ENCODE measurements at regions not wholly inside any gene's neighbourhood (a gene's known extent, or its start where the extent isn't known, plus 50 kb on each side); places are given as distances from the start of the nearest gene placed in this dataset.

GRCh38 chr12:71014180-71014785 is 93.7 kb upstream of the PTPRR start:
- intact Hi-C loops (cut with DNase I) = no loop called here

GRCh38 chr12:71011261-71011660 is 90.7 kb upstream of the PTPRR start:
- no peak for DNase-seq (ENCODE audit: low spot score)
- intact Hi-C loops (cut with DNase I) = no loop called here

More at GRCh38 chr12:71014180-71014785, 93.7 kb upstream of the PTPRR start:
- no peak for DNase-seq (ENCODE audit: low spot score)

- intact Hi-C loops (cut with DNase I) = no loop called here
- DNase-seq (ENCODE audit: low spot score) = no peak
Observed at GRCh38 chr12:71010143-71010479, 89.6 kb upstream of the PTPRR start.

- intact Hi-C loops (cut with DNase I) = loop anchor here in 1 of 2 donors (5.0 kb wide), 1 partner anchor 277 kb away; no protein-coding TSS in a partner anchor
- DNase-seq (ENCODE audit: low spot score) = no peak
Observed at GRCh38 chr12:71009430-71010142, 89.0 kb upstream of the PTPRR start.

- DNase-seq (ENCODE audit: low spot score) = no peak
- intact Hi-C loops (cut with DNase I) = loop anchor here in 1 of 2 donors (5.0 kb wide), 1 partner anchor 276 kb away; no protein-coding TSS in a partner anchor
Observed at GRCh38 chr12:71008616-71009015, 88.1 kb upstream of the PTPRR start.

GRCh38 chr12:71007781-71008404 is 87.4 kb upstream of the PTPRR start:
- no peak for DNase-seq (ENCODE audit: low spot score)
- intact Hi-C loops (cut with DNase I) = loop anchor here in 1 of 2 donors (5.0 kb wide), 1 partner anchor 276 kb away; no protein-coding TSS in a partner anchor

GRCh38 chr12:71007020-71007419 is 86.5 kb upstream of the PTPRR start:
- intact Hi-C loops (cut with DNase I) = loop anchor here in 1 of 2 donors (5.0 kb wide), 1 partner anchor 275 kb away; no protein-coding TSS in a partner anchor
- no peak for DNase-seq (ENCODE audit: low spot score)

- intact Hi-C loops (cut with DNase I) = loop anchor here in 1 of 2 donors (5.0 kb wide), 1 partner anchor 273 kb away; no protein-coding TSS in a partner anchor
- no peak for DNase-seq (ENCODE audit: low spot score)
Observed at GRCh38 chr12:71005166-71005565, 84.6 kb upstream of the PTPRR start.

- DNase-seq (ENCODE audit: low spot score) = no peak
- intact Hi-C loops (cut with DNase I) = no loop called here
Observed at GRCh38 chr12:71004578-71004977, 84.0 kb upstream of the PTPRR start.

GRCh38 chr12:71000748-71001147 is 80.2 kb upstream of the PTPRR start:
- DNase-seq (ENCODE audit: low spot score) = no peak
- intact Hi-C loops (cut with DNase I) = no loop called here

GRCh38 chr12:71000255-71000654 is 79.7 kb upstream of the PTPRR start:
- DNase-seq (ENCODE audit: low spot score) = no peak
- intact Hi-C loops (cut with DNase I) = no loop called here

- intact Hi-C loops (cut with DNase I) = no loop called here
- DNase-seq (ENCODE audit: low spot score) = no peak
Observed at GRCh38 chr12:70994217-70994788, 73.8 kb upstream of the PTPRR start.

- intact Hi-C loops (cut with DNase I) = no loop called here
- no peak for DNase-seq (ENCODE audit: low spot score)
Observed at GRCh38 chr12:70989232-70989631, 68.7 kb upstream of the PTPRR start.

- DNase-seq (ENCODE audit: low spot score) = no peak
- intact Hi-C loops (cut with DNase I) = no loop called here
Observed at GRCh38 chr12:70985850-70986249, 65.3 kb upstream of the PTPRR start.

- no peak for DNase-seq (ENCODE audit: low spot score)
- intact Hi-C loops (cut with DNase I) = no loop called here
Observed at GRCh38 chr12:70983692-70984091, 63.2 kb upstream of the PTPRR start.

- intact Hi-C loops (cut with DNase I) = no loop called here
- no peak for DNase-seq (ENCODE audit: low spot score)
Observed at GRCh38 chr12:70982991-70983390, 62.5 kb upstream of the PTPRR start.

- intact Hi-C loops (cut with DNase I) = no loop called here
- DNase-seq (ENCODE audit: low spot score) = no peak
Observed at GRCh38 chr12:70982286-70982685, 61.7 kb upstream of the PTPRR start.

GRCh38 chr12:70971001-70971794 is 50.7 kb upstream of the PTPRR start:
- DNase-seq (ENCODE audit: low spot score) = no peak
- intact Hi-C loops (cut with DNase I) = no loop called here

Measured in posterior vena cava (tissue), 2 donors.